CD14-positive monocyte (primary cell): ENCODE measurements at regions not wholly inside any gene's neighbourhood (a gene's known extent, or its start where the extent isn't known, plus 50 kb on each side); places are given as distances from the start of the nearest gene placed in this dataset.

Experiments
- DNase-seq, 3 donors: peaks; one replicate each; pipeline ENCODE4 v3.0.0-alpha.2; 2011 to 2022
- H2AFZ ChIP-seq: 2 replicates; pipeline ENCODE4 v1.6.0; 2012; ENCODE audit warnings: mild to moderate bottlenecking, low read depth, low read length, inconsistent platforms; ENCODE audit not compliant: insufficient read depth, poor library complexity, severe bottlenecking
- H3K27ac ChIP-seq, 2 donors: 1 replicate in 1 of 2; 2 replicates in 1 of 2; pipeline ENCODE4 v1.5.1; 2012 to 2013; ENCODE audit warnings: low read length in 2 of 2, control low read depth in 1 of 2, inconsistent platforms in 1 of 2, low read depth in 1 of 2, mild to moderate bottlenecking in 1 of 2
- H3K27me3 ChIP-seq, 2 donors: one replicate each; pipeline versions ENCODE4 v1.6.0 to v1.6.1; 2011 to 2013; ENCODE audit warnings: low read length in 2 of 2; ENCODE audit not compliant: control insufficient read depth in 2 of 2, insufficient read depth in 2 of 2
- H3K36me3 ChIP-seq, 2 donors: replicated peaks in 1 of 2; 1 replicate in 1 of 2; 2 replicates in 1 of 2; pipeline versions ENCODE4 v1.5.1 to v1.6.1; 2012 to 2013; ENCODE audit warnings: low read length in 2 of 2, control low read depth in 1 of 2, inconsistent platforms in 1 of 2, mild to moderate bottlenecking in 1 of 2; ENCODE audit not compliant: insufficient read depth in 2 of 2, control insufficient read depth in 1 of 2
- H3K4me1 ChIP-seq, 2 donors: 1 replicate in 1 of 2; 2 replicates in 1 of 2; pipeline versions ENCODE4 v1.5.1 to v1.6.1; 2012 to 2013; ENCODE audit warnings: low read length in 2 of 2, control low read depth in 1 of 2, inconsistent platforms in 1 of 2, mild to moderate bottlenecking in 1 of 2, moderate library complexity in 1 of 2; ENCODE audit not compliant: insufficient read depth in 2 of 2, control insufficient read depth in 1 of 2
- H3K4me2 ChIP-seq: replicated peaks from 2 replicates; pipeline ENCODE3; 2012; ENCODE audit warnings: low read length, moderate library complexity, mild to moderate bottlenecking; ENCODE audit not compliant: poor library complexity, severe bottlenecking; ENCODE audit errors: extremely low read depth
- H3K4me3 ChIP-seq, 3 experiments: fragments of 200-600 bp in 1 of 3; sonication (generic) in 1 of 3; replicated peaks in 1 of 3; 1 replicate in 2 of 3; 2 replicates in 1 of 3; pipeline ENCODE4 v1.5.1; 2011 to 2013; ENCODE audit warnings: low read length in 3 of 3, mild to moderate bottlenecking in 3 of 3, control low read depth in 2 of 3, low read depth in 2 of 3, inconsistent platforms in 1 of 3, moderate library complexity in 1 of 3
- H3K79me2 ChIP-seq: 2 replicates; pipeline ENCODE4 v1.6.0; 2012; ENCODE audit warnings: mild to moderate bottlenecking, control low read depth, inconsistent platforms, low read length, moderate library complexity; ENCODE audit not compliant: insufficient read depth
- H3K9ac ChIP-seq: 2 replicates; pipeline ENCODE4 v1.6.0; 2017; ENCODE audit warnings: low read length, mild to moderate bottlenecking; ENCODE audit not compliant: insufficient read depth, poor library complexity, severe bottlenecking
- H3K9me3 ChIP-seq, 2 donors: replicated peaks in 1 of 2; 1 replicate in 1 of 2; 2 replicates in 1 of 2; pipeline versions ENCODE4 v1.5.1 to v1.6.1; 2012 to 2013; ENCODE audit warnings: low read length in 2 of 2, control low read depth in 1 of 2; ENCODE audit not compliant: control insufficient read depth in 1 of 2, insufficient read depth in 1 of 2
- H4K20me1 ChIP-seq: 2 replicates; pipeline ENCODE4 v1.6.0; 2012; ENCODE audit warnings: mild to moderate bottlenecking, low read length, control low read depth, moderate library complexity; ENCODE audit not compliant: insufficient read depth
- H3K27ac Mint-ChIP-seq, 7 donors: one replicate each; pipeline ENCODE4 v1.8.0; 2020; ENCODE audit warnings: mild to moderate bottlenecking in 7 of 7, mixed read lengths in 7 of 7, moderate library complexity in 6 of 7, inconsistent platforms in 2 of 7
- H3K27me3 Mint-ChIP-seq, 3 donors: one replicate each; pipeline ENCODE4 v1.8.0; 2021 to 2022; ENCODE audit warnings: low read depth in 3 of 3, mild to moderate bottlenecking in 3 of 3, mixed read lengths in 3 of 3, moderate library complexity in 3 of 3, inconsistent platforms in 1 of 3
- H3K36me3 Mint-ChIP-seq, 2 donors: one replicate each; pipeline ENCODE4 v1.8.0; 2020; ENCODE audit warnings: mixed read lengths in 2 of 2, inconsistent platforms in 1 of 2, mild to moderate bottlenecking in 1 of 2
- H3K4me1 Mint-ChIP-seq: one replicate; pipeline ENCODE4 v1.8.0; 2020; ENCODE audit warnings: mild to moderate bottlenecking, mixed read lengths
- H3K4me3 Mint-ChIP-seq, 2 donors: one replicate each; pipeline ENCODE4 v1.8.0; 2020; ENCODE audit warnings: mild to moderate bottlenecking in 2 of 2, mixed read lengths in 2 of 2, moderate library complexity in 1 of 2
- H3K9me3 Mint-ChIP-seq, 7 donors: one replicate each; pipeline ENCODE4 v1.8.0; 2020 to 2022; ENCODE audit warnings: mixed read lengths in 7 of 7, mild to moderate bottlenecking in 6 of 7, moderate library complexity in 6 of 7, inconsistent platforms in 2 of 7
- WGBS: methylation state at CpG from one replicate; pipeline ENCODE4 v1.1.5; 2013; ENCODE audit warnings: missing lambda C conversion rate; ENCODE audit not compliant: insufficient coverage; 5-methylcytosine and 5-hydroxymethylcytosine counted together
- intact Hi-C, 2 donors: fragments of 100-400 bp; cut with micrococcal nuclease; formaldehyde crosslinking; loops; one replicate each; pipeline versions ENCODE4 v1.15.0 to v1.15.1; 2023
- TF ChIP-seq, protein P1 (sequence below): fragments of 200-600 bp; IDR thresholded peaks from one replicate; pipeline ENCODE4 v1.8.0; 2022; ENCODE audit warnings: antibody characterized with exemption, mild to moderate bottlenecking

DNA sequence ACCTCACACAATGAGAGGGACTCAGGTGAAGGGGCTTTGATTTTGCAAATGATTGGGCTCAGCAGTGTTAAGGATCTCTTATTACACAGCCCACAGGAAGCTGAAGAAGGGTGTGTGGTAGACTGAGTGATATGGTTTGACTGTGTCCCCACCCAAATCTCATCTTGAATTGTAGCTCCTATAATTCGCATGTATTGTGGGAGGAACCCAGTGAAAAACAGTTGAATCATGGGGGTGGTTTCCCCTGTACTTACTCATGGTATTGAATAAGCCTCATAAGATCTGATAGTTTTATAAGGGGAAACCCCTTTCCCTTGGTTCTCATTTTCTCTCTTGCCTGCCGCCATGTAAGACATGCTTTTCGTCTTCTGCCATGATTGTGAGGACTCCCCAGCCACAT lies 132.5 kb upstream of the FBXL7 start:
- Histone ChIP-seq H3K9ac (no peak overlapping the region), H4K20me1 (no peaks in the 10 kb centered on the region), H3K4me1 (no peaks in the 10 kb centered on the region), H3K27ac (no peak overlapping the region), H3K9me3 (peaks cover 12 to 19% of the 10 kb centered on the region in 2 donors), H3K4me2 (no peak overlapping the region), H3K27me3 (no peaks in the 10 kb centered on the region), H3K4me3 (no peak overlapping the region), H3K79me2 (no peaks in the 10 kb centered on the region), H2AFZ (no peak overlapping the region), H3K36me3 (no peaks in the 10 kb centered on the region)
- no peak overlapping the region for H3K27ac Mint-ChIP-seq
- intact Hi-C loops: no loop called here
- peaks cover 2 to 10% (median 8%) of the 10 kb centered on the region in 7 donors for H3K9me3 Mint-ChIP-seq
- no peaks in the 10 kb centered on the region for H3K4me1 Mint-ChIP-seq
- no peak overlapping the region for H3K4me3 Mint-ChIP-seq
- no peak for DNase-seq
- WGBS: no CpG with 5 or more reads among the region's 3 CpGs
- H3K27me3 Mint-ChIP-seq: no peaks in the 10 kb centered on the region
- TF ChIP-seq, protein P1, sequence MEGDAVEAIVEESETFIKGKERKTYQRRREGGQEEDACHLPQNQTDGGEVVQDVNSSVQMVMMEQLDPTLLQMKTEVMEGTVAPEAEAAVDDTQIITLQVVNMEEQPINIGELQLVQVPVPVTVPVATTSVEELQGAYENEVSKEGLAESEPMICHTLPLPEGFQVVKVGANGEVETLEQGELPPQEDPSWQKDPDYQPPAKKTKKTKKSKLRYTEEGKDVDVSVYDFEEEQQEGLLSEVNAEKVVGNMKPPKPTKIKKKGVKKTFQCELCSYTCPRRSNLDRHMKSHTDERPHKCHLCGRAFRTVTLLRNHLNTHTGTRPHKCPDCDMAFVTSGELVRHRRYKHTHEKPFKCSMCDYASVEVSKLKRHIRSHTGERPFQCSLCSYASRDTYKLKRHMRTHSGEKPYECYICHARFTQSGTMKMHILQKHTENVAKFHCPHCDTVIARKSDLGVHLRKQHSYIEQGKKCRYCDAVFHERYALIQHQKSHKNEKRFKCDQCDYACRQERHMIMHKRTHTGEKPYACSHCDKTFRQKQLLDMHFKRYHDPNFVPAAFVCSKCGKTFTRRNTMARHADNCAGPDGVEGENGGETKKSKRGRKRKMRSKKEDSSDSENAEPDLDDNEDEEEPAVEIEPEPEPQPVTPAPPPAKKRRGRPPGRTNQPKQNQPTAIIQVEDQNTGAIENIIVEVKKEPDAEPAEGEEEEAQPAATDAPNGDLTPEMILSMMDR: no peak
- H3K36me3 Mint-ChIP-seq: no peaks in the 10 kb centered on the region

DNA sequence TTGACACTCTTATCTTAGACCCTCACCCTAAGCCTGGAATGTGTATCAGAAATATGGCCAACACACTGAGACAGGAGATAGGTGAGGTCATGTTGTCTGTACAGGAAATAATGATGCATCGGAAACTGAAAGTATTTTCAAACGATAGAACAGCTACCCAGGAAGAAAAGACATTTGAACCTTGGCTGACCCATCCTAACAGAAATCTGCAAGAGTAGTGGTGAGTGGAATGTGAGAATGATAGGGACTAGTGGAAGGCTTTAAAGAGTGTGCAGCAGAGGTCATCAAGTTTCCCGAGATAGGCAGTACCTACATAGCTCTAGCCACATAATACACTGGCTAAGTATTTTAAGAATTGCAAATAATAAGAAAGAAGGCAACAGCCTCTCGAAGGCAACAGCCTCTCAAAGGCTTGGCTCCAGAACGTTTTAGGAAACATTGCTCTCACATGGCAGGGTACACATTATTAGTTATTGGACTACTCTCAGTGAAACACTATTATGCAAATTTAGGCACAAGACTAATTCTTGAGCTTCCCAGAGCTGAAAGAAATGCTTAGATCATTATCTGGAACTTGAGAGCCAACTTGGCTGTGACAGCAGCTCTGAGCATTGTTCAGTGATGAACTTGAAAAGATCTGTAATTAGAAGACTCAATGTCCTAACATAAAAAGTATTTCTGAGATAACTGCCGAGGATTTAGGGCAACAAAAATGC lies 133.1 kb upstream of the FBXL7 start:
- Histone ChIP-seq H3K36me3 (no peaks in the 10 kb centered on the region), H4K20me1 (no peaks in the 10 kb centered on the region), H3K79me2 (no peaks in the 10 kb centered on the region), H3K27ac (no peak overlapping the region), H3K4me3 (no peak overlapping the region), H3K4me1 (no peaks in the 10 kb centered on the region), H3K27me3 (no peaks in the 10 kb centered on the region), H3K4me2 (no peak overlapping the region), H2AFZ (no peak overlapping the region), H3K9me3 (peaks cover 8 to 19% of the 10 kb centered on the region in 2 donors), H3K9ac (no peak overlapping the region)
- Mint-ChIP-seq H3K27me3 (no peaks in the 10 kb centered on the region), H3K4me1 (no peaks in the 10 kb centered on the region), H3K9me3 (peaks cover 2 to 10% (median 8%) of the 10 kb centered on the region in 7 donors), H3K27ac (no peak overlapping the region), H3K36me3 (no peaks in the 10 kb centered on the region), H3K4me3 (no peak overlapping the region)
- TF ChIP-seq, protein P1: no peak
- intact Hi-C loops: no loop called here
- no peak for DNase-seq
- 84% methylated on average over 2 of the region's 6 CpGs for WGBS
